ENCODE measurements at regions not wholly inside any gene's neighbourhood (a gene's known extent, or its start where the extent isn't known, plus 50 kb on each side); places are given as distances from the start of the nearest gene placed in this dataset.

GRCh38 chr1:72693376-72693775 is 411.0 kb upstream of the NEGR1 start:
- Histone ChIP-seq H3K79me2 (replicated peaks; ENCODE audit: insufficient read depth, low read length) (no peaks in the 10 kb centered on the region), H3K27ac (ENCODE audit: low read length) (no peak overlapping the region), H3K4me2 (ENCODE audit: low read length) (no peak overlapping the region), H3K9me3 (ENCODE audit: low read length) (no peaks in the 10 kb centered on the region), H3K36me3 (ENCODE audit: insufficient read depth, low read length) (no peaks in the 10 kb centered on the region), H3K9me2 (ENCODE audit: insufficient read depth, low read length) (no peaks in the 10 kb centered on the region), H3K27me3 (ENCODE audit: insufficient read depth, low read depth, low read length) (no peaks in the 10 kb centered on the region), H2AFZ (ENCODE audit: low read depth, low read length) (no peak overlapping the region), H3F3A (ENCODE audit: insufficient read depth, low read length, poor library complexity, severe bottlenecking) (no peaks in the 10 kb centered on the region), H3K4me3 (ENCODE audit: low read length) (no peak overlapping the region), H3K9ac (ENCODE audit: low read length) (no peak overlapping the region), H4K20me1 (ENCODE audit: insufficient read depth) (no peaks in the 10 kb centered on the region)
- no peak for TF ChIP-seq RAD21 (conservative IDR thresholded peaks at IDR 0.05)
- TF ChIP-seq MXI1 (conservative IDR thresholded peaks at IDR 0.05; ENCODE audit: poor library complexity, severe bottlenecking) = no peak
- TF ChIP-seq CTCF (IDR thresholded peaks at IDR 0.05; ENCODE audit: poor library complexity, severe bottlenecking) = no peak
- no peak for TF ChIP-seq TAF1 (IDR thresholded peaks at IDR 0.05; ENCODE audit: low read depth)
- TF ChIP-seq EZH2 (IDR thresholded peaks at IDR 0.05; ENCODE audit: borderline replicate concordance, insufficient read depth, low read length, poor library complexity, severe bottlenecking) = no peak
- TF ChIP-seq POLR2AphosphoS5 (IDR thresholded peaks at IDR 0.05) = no peak
- TF ChIP-seq REST (IDR thresholded peaks at IDR 0.05; ENCODE audit: borderline replicate concordance) = no peak
- TF ChIP-seq EP300 (conservative IDR thresholded peaks at IDR 0.05; ENCODE audit: poor library complexity, severe bottlenecking) = no peak
- no peak for TF ChIP-seq SMC3 (conservative IDR thresholded peaks at IDR 0.05; ENCODE audit: poor library complexity)

- no peaks in the 10 kb centered on the region for H3K79me2 ChIP-seq (replicated peaks; ENCODE audit: insufficient read depth, low read length)
- no peak overlapping the region for H3K4me3 ChIP-seq (ENCODE audit: low read length)
- H3K9me3 ChIP-seq (ENCODE audit: low read length) = no peaks in the 10 kb centered on the region
- no peak overlapping the region for H3K9ac ChIP-seq (ENCODE audit: low read length)
- TF ChIP-seq SMC3 (conservative IDR thresholded peaks at IDR 0.05; ENCODE audit: poor library complexity) = no peak
- no peak for TF ChIP-seq REST (IDR thresholded peaks at IDR 0.05; ENCODE audit: borderline replicate concordance)
- TF ChIP-seq TAF1 (IDR thresholded peaks at IDR 0.05; ENCODE audit: low read depth) = no peak
- TF ChIP-seq CTCF (IDR thresholded peaks at IDR 0.05; ENCODE audit: poor library complexity, severe bottlenecking) = no peak
- no peak for TF ChIP-seq EZH2 (IDR thresholded peaks at IDR 0.05; ENCODE audit: borderline replicate concordance, insufficient read depth, low read length, poor library complexity, severe bottlenecking)
- no peak for TF ChIP-seq EP300 (conservative IDR thresholded peaks at IDR 0.05; ENCODE audit: poor library complexity, severe bottlenecking)
- no peak for TF ChIP-seq POLR2AphosphoS5 (IDR thresholded peaks at IDR 0.05)
- no peak for TF ChIP-seq RAD21 (conservative IDR thresholded peaks at IDR 0.05)
- no peak for TF ChIP-seq MXI1 (conservative IDR thresholded peaks at IDR 0.05; ENCODE audit: poor library complexity, severe bottlenecking)
- no peaks in the 10 kb centered on the region for H3K36me3 ChIP-seq (ENCODE audit: insufficient read depth, low read length)
- H3K9me2 ChIP-seq (ENCODE audit: insufficient read depth, low read length) = no peaks in the 10 kb centered on the region
- no peaks in the 10 kb centered on the region for H4K20me1 ChIP-seq (ENCODE audit: insufficient read depth)
- no peak overlapping the region for H3K4me2 ChIP-seq (ENCODE audit: low read length)
- no peaks in the 10 kb centered on the region for H3K27me3 ChIP-seq (ENCODE audit: insufficient read depth, low read depth, low read length)
- no peak overlapping the region for H2AFZ ChIP-seq (ENCODE audit: low read depth, low read length)
- no peaks in the 10 kb centered on the region for H3F3A ChIP-seq (ENCODE audit: insufficient read depth, low read length, poor library complexity, severe bottlenecking)
- no peak overlapping the region for H3K27ac ChIP-seq (ENCODE audit: low read length)
Measured at GRCh38 chr1:72690871-72691270, 408.5 kb upstream of the NEGR1 start.
